GM19438 (cell line): ENCODE measurements at regions not wholly inside any gene's neighbourhood (a gene's known extent, or its start where the extent isn't known, plus 50 kb on each side); places are given as distances from the start of the nearest gene placed in this dataset.

ENCODE experiments used
- ATAC-seq: cut with Tn5 transposase; IDR thresholded peaks from one replicate; pipeline ENCODE4 v1.9.1; 2021; ENCODE audit warnings: low read depth; ENCODE audit not compliant: unreplicated experiment

- no peak for ATAC-seq
Measured at GRCh38 chr2:222071911-222072310, 226.9 kb downstream of the PAX3 start.

GRCh38 chr2:222064286-222064685 lies 234.5 kb downstream of the PAX3 start:
- ATAC-seq = no peak

- ATAC-seq = no peak
Measured at GRCh38 chr2:222058819-222059445, 239.9 kb downstream of the PAX3 start.

GRCh38 chr2:222057347-222058073 lies 241.3 kb downstream of the PAX3 start:
- no peak for ATAC-seq

GRCh38 chr2:222055328-222055727 lies 243.5 kb downstream of the PAX3 start:
- ATAC-seq = no peak

- no peak for ATAC-seq
Measured at GRCh38 chr2:222054813-222055212, 244.0 kb downstream of the PAX3 start.

- no peak for ATAC-seq
Measured at GRCh38 chr2:222052934-222053367, 245.8 kb downstream of the PAX3 start.

- ATAC-seq = no peak
Measured at GRCh38 chr2:222050981-222051380, 247.8 kb downstream of the PAX3 start.

GRCh38 chr2:222049946-222050345 lies 248.9 kb downstream of the PAX3 start:
- no peak for ATAC-seq

- no peak for ATAC-seq
Measured at GRCh38 chr2:222043897-222044296, 254.9 kb downstream of the PAX3 start.

GRCh38 chr2:222042666-222043065 lies 256.1 kb downstream of the PAX3 start:
- no peak for ATAC-seq

GRCh38 chr2:222040333-222040732 lies 258.5 kb downstream of the PAX3 start:
- no peak for ATAC-seq

GRCh38 chr2:222039821-222040220 lies 259.0 kb downstream of the PAX3 start:
- ATAC-seq = no peak

GRCh38 chr2:222038067-222038802 lies 260.6 kb downstream of the PAX3 start:
- no peak for ATAC-seq

GRCh38 chr2:222037211-222037610 lies 261.6 kb downstream of the PAX3 start:
- no peak for ATAC-seq

GRCh38 chr2:222034058-222034457 lies 264.7 kb downstream of the PAX3 start:
- ATAC-seq = no peak

- no peak for ATAC-seq
Measured at GRCh38 chr2:222033541-222033940, 265.3 kb downstream of the PAX3 start.

GRCh38 chr2:222025881-222026271 lies 272.9 kb downstream of the PAX3 start:
- ATAC-seq = no peak

- no peak for ATAC-seq
Measured at GRCh38 chr2:222024932-222025880, 273.6 kb downstream of the PAX3 start.

- ATAC-seq = no peak
Measured at GRCh38 chr2:222017252-222017850, 281.4 kb downstream of the PAX3 start.
